GM19035 (cell line): ENCODE measurements at regions not wholly inside any gene's neighbourhood (a gene's known extent, or its start where the extent isn't known, plus 50 kb on each side); places are given as distances from the start of the nearest gene placed in this dataset.

ENCODE experiments used
- ATAC-seq: cut with Tn5 transposase; IDR thresholded peaks from one replicate; pipeline ENCODE4 v1.9.1; 2021; ENCODE audit not compliant: unreplicated experiment

- no peak for ATAC-seq
These were observed 443.0 kb downstream of the GPM6A start for GRCh38 chr4:175369087-175369486.

GRCh38 chr4:175371091-175371490, 441.0 kb downstream of the GPM6A start:
- no peak for ATAC-seq

- no peak for ATAC-seq
These were observed 439.0 kb downstream of the GPM6A start for GRCh38 chr4:175373031-175373430.

DNA sequence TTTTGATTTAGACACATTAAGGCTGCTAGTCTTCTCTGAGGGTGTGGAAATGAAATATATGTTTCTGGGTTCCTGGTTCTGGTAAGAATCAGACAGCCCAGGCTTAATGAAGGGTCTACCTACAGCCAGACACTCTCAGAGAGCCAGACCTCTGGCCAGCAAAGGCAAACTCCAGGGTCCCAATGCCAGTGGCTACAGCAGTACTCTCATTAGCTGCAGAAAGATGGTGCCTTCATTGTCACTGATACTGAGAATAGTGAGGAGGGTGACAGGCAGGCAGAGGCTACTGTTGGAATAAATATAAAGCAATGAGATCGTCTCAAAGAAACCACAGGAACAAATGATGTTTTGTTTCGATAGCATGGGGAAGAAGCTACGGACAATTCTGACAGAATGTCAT, 437.6 kb downstream of the GPM6A start:
- no peak for ATAC-seq

DNA sequence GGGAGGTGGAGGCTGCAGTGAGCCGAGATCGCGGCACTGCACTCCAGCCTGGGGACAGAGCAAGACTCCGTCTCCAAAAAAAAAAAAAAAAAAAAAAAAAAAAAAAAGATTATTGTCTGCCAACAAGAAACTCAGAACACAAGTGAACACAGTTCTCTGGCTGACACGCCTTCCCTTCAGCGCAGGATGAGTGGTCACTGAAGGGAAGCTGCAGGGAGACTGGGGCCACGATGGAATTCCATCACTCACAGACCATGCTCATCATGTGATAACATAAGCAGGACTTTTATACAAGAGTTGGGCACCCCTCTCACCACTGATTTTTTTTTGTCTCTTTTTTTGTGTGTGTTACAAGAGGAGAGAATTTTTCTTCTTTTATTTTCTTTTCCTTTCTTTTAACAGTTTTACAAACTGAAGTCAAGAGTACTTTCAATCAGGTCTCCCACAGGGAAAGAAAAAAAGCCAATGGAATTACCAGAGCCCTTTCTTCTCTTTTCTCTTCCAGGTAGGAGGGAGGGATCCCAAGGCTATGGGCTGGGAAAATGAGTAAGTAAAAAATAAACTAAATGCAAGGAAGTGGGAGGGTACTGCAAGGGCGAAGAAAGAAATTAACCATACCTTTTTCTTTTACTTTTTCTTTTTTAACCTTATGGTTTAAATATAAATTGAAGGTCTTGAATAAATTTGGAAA, 435.6 kb downstream of the GPM6A start:
- ATAC-seq = no peak

- no peak for ATAC-seq
These were observed 434.9 kb downstream of the GPM6A start for GRCh38 chr4:175377203-175377602.

DNA sequence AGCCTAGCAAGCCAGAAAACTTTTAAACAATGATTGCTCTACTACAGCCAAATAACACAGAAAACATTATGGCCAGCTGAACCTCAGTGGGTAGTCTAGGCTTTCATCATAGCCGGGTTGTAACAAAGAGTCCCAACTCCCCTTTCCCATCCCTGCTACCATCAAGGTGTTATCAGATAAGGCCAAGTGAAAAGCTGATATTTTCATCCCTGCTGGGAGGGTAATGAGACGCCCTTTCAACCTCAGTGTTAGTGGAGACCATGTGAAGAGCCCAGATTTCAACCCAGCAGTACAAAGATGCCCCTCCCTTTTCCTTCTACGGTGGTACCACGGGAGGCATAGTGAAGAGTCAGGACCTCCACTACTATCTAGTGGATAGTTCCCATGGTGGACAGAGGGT, 433.7 kb downstream of the GPM6A start:
- no peak for ATAC-seq

GRCh38 chr4:175380841-175381240, 431.2 kb downstream of the GPM6A start:
- no peak for ATAC-seq

- no peak for ATAC-seq
These were observed 426.3 kb downstream of the GPM6A start for GRCh38 chr4:175385797-175386196.

- no peak for ATAC-seq
These were observed 425.1 kb downstream of the GPM6A start for GRCh38 chr4:175386776-175387507.

DNA sequence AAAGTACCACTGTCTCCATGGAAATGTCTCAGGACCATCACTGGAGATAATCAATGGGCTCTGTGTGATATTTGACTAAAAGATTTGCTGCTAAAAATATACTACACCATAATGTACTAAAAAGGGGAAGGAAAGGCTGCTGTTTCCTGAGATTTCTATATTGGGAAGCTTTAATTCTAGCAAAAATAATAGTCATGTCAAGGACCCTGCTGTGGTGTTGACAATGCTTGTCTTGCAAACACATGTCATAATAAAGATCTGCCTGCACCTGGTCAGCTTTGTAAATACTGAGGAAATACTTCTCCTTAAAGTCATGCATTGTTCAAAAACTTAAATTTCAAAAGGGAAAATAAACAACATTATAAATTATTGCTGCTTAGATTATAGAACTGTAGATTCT, 417.9 kb downstream of the GPM6A start:
- ATAC-seq = no peak

GRCh38 chr4:175405961-175406360, 406.1 kb downstream of the GPM6A start:
- no peak for ATAC-seq

DNA sequence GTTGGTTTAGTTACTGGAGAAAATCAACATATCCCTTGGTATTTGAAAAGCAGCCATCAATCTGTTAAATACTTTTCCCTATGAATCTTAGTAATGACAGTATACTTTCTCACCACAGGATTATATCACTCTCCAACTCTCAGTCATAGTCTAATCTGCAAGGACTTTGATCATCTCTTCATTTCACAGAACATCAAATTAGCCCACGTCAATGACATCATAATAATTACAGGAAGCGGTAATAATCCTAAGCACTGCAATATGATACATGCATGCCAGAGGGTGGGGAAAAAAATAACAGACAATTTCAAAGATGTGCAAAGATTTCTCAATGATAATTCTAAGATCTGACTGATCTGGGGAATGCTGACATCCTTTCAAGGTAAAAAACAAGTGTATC, 404.1 kb downstream of the GPM6A start:
- no peak for ATAC-seq

DNA sequence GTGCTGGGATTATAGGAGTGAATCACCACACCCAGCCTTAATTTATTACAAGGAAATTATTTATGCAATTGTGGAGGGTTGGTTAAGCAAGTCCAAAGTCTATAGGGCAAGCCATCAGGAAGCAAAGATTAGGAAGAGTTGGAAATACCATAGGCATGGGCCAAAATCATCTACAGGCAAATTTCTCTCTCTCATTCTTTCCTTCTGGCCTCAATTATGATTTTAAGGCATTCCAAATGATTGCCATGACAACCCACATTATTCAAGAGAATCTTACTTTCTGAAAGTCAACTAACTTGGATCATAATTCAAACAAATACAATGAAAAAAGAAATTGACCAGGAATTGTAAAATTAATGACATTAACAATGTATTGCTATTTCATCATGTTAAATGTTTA, 400.8 kb downstream of the GPM6A start:
- ATAC-seq = no peak

- ATAC-seq = no peak
These were observed 399.9 kb downstream of the GPM6A start for GRCh38 chr4:175412161-175412560.

DNA sequence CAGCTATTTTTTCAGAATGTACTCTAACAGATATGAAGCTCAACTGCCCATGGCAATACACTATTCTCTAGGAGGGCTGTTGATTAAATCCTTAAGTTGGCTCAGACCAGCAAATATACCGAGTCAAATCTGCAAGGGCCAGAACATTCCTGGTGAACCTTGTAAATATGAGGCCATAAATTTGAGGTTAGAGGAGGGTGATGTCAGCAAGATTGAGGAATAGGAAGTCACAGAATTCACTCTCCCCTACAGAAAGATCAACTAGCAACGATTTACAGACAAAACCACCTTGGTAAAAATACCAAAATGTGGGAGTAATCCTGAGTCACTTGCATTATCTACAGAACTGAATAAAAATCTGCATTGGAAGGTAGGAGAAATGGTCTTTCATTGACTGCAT, 399.3 kb downstream of the GPM6A start:
- ATAC-seq = no peak

- ATAC-seq = no peak
These were observed 398.5 kb downstream of the GPM6A start for GRCh38 chr4:175413561-175413960.

DNA sequence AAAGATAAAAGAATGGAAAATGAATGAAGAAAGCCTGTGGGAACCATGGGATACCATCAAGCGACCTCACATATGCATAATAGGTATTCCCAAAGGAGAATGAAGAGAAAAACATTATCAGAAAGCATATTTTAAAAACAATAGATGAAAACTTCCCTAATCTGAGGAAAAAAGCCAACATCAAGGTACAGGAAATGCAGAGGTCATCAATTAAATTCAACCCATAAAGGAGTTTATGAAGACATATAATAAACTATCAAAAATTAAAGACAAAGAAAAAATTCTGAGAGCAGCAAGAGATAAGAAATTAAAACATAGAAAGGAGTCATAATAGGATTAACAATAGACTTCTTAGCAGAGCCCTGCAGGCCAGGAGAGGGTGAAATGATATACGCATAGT, 397.5 kb downstream of the GPM6A start:
- no peak for ATAC-seq

DNA sequence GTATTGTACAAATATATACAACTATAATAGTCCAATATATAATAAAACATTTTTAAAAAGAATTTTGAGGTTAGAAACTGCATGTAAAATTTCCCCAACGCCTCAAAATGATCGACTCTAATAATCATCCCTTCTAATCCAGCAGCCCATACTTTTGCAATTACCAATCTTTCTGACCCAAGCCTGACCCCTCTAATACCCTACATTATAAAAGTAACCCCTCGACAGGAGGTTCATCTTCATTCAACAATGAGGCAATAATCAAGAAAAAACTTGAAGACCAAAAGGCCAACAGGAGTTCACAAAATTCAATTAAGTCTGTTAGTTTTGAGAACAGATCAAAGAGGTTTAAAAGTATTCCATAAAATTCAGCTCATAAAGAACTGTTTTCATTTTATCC, 393.5 kb downstream of the GPM6A start:
- ATAC-seq = no peak

DNA sequence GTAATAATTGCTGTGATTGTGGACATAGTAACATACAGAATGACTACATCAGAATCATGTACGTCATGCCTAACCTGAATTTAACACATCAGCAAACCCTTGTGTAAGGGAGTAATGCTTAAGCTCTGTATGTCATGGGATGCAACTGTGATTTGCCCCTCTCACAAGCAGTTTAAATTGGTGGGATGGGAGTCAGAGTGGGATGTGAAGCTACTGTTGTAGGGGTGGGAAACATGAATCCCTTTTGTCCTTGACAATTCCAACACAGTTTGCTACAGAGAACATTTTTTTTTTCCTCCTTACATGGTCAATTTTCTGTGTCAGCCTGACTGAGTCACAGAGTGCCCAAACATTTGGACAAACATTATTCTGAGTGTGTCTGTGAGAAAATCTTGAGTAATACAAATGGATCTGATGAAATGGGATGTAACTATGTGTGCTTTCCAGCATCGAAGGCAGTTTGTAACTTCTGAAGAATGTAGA, 392.8 kb downstream of the GPM6A start:
- no peak for ATAC-seq

GRCh38 chr4:175421506-175421905, 390.6 kb downstream of the GPM6A start:
- no peak for ATAC-seq

GRCh38 chr4:175422331-175422730, 389.7 kb downstream of the GPM6A start:
- no peak for ATAC-seq

GRCh38 chr4:175424111-175424510, 388.0 kb downstream of the GPM6A start:
- no peak for ATAC-seq
